ENCODE measurements at regions not wholly inside any gene's neighbourhood (a gene's known extent, or its start where the extent isn't known, plus 50 kb on each side); places are given as distances from the start of the nearest gene placed in this dataset.

DNA sequence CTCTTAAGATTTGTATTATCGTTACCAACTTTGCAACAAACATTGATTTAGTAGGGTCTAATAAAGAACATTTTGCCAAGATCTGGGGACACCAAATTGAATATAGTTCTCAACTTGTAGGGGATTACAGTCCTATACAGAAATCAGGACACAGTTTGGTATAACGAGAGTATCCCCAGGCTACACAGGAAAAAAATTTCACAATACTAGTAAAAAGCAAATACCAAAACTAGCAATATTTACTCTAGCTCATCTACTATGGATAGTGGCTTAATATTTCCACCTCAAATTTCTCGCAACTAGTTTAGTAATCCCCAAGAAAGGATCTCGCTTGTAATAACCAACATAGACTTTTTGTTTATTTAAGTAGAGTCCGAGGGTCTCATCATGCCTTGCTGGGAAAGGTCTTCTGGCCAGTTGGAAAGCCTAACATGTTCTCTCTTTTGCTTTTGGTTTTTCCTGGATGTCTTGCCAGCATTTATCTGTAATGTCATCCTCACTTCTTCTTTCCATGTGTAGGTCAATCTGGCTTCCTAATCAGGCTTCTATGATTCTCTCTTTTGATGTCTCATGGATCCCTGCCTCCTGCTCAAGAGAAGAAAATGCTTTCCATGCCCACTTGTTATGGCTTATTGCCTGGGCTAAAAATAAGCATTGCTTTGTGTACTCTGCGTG lies 104.7 kb upstream of the KCNK2 start:
- Histone ChIP-seq H3K36me3 (no peaks in the 10 kb centered on the region), H3K4me1 (no peaks in the 10 kb centered on the region), H3K27ac (no peak overlapping the region), H3K4me3 (no peak overlapping the region), H3K9me3 (no peaks in the 10 kb centered on the region), H3K27me3 (no peaks in the 10 kb centered on the region)
- TF ChIP-seq POLR2A (IDR thresholded peaks at IDR 0.05) (no peak), CTCF (IDR thresholded peaks at IDR 0.05) (no peak)
- intact Hi-C loops (cut with DNase I; ENCODE audit: low total_unique reads) = no loop called here
- DNase-seq = no peak

- DNase-seq = no peak
- Histone ChIP-seq H3K9me3 (no peaks in the 10 kb centered on the region), H3K4me1 (no peaks in the 10 kb centered on the region), H3K27ac (no peak overlapping the region), H3K36me3 (no peaks in the 10 kb centered on the region), H3K4me3 (no peak overlapping the region), H3K27me3 (no peaks in the 10 kb centered on the region)
- TF ChIP-seq POLR2A (IDR thresholded peaks at IDR 0.05) (no peak), CTCF (IDR thresholded peaks at IDR 0.05) (no peak)
- intact Hi-C loops (cut with DNase I; ENCODE audit: low total_unique reads) = no loop called here
These were observed 103.3 kb upstream of the KCNK2 start for GRCh38 chr1:214979191-214979590.

DNA sequence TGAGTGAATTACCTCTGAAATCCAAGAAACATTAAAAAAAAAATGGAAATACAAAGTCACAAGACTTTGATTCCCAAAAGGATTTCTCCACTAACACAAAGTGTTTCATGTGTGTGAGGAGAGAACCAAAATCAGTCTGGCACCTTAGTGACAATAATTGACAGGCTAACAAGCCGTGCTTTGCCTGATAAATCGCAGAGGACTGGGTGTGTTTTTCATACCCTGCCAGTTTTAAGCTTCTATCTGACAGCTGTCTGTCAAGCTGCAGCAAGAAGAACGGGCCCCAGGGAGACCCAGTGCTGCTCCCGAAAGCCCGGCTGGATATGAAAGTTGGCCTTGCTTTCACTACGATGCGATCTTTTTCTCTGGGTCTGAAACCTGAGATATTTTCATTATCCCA lies 101.6 kb upstream of the KCNK2 start:
- Histone ChIP-seq H3K27me3 (no peaks in the 10 kb centered on the region), H3K36me3 (no peaks in the 10 kb centered on the region), H3K9me3 (no peaks in the 10 kb centered on the region), H3K4me1 (no peaks in the 10 kb centered on the region), H3K4me3 (no peak overlapping the region), H3K27ac (no peak overlapping the region)
- TF ChIP-seq CTCF (IDR thresholded peaks at IDR 0.05) = no peak
- no peak for TF ChIP-seq POLR2A (IDR thresholded peaks at IDR 0.05)
- intact Hi-C loops (cut with DNase I; ENCODE audit: low total_unique reads) = no loop called here
- DNase-seq = no peak

- no peak for DNase-seq
- H3K4me1 ChIP-seq = no peaks in the 10 kb centered on the region
- H3K27me3 ChIP-seq = no peaks in the 10 kb centered on the region
- no peaks in the 10 kb centered on the region for H3K9me3 ChIP-seq
- H3K27ac ChIP-seq = no peak overlapping the region
- H3K36me3 ChIP-seq = no peaks in the 10 kb centered on the region
- intact Hi-C loops (cut with DNase I; ENCODE audit: low total_unique reads) = no loop called here
- TF ChIP-seq CTCF (IDR thresholded peaks at IDR 0.05) (no peak), POLR2A (IDR thresholded peaks at IDR 0.05) (no peak)
- H3K4me3 ChIP-seq = no peak overlapping the region
These were observed 99.2 kb upstream of the KCNK2 start for GRCh38 chr1:214983126-214983869.

DNA sequence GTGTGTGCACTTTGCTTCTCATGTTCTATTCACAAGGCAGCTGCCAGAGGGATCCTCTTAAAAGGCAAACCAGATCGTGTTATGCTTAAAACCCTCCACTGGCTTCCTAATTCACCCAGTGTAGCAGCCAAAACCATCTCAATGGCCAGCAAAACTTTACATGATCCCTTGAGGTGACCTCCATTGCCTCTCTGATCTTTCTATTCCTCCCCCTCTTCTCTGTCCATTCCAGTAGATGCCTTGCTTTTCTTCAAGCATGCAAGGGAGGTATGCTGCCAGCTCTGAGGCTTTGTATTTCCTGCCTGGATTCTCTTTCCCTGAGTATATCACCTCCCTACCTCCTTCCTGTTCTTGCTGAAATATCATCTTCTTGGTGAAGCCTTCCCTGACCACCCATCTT lies 93.2 kb upstream of the KCNK2 start:
- no peaks in the 10 kb centered on the region for H3K27me3 ChIP-seq
- H3K4me3 ChIP-seq = no peak overlapping the region
- no peak overlapping the region for H3K27ac ChIP-seq
- no peaks in the 10 kb centered on the region for H3K9me3 ChIP-seq
- H3K36me3 ChIP-seq = no peaks in the 10 kb centered on the region
- intact Hi-C loops (cut with DNase I; ENCODE audit: low total_unique reads) = no loop called here
- no peaks in the 10 kb centered on the region for H3K4me1 ChIP-seq
- DNase-seq = no peak
- TF ChIP-seq POLR2A (IDR thresholded peaks at IDR 0.05) (no peak), CTCF (IDR thresholded peaks at IDR 0.05) (no peak)
